ENCODE measurements at regions not wholly inside any gene's neighbourhood (a gene's known extent, or its start where the extent isn't known, plus 50 kb on each side); places are given as distances from the start of the nearest gene placed in this dataset.

DNA sequence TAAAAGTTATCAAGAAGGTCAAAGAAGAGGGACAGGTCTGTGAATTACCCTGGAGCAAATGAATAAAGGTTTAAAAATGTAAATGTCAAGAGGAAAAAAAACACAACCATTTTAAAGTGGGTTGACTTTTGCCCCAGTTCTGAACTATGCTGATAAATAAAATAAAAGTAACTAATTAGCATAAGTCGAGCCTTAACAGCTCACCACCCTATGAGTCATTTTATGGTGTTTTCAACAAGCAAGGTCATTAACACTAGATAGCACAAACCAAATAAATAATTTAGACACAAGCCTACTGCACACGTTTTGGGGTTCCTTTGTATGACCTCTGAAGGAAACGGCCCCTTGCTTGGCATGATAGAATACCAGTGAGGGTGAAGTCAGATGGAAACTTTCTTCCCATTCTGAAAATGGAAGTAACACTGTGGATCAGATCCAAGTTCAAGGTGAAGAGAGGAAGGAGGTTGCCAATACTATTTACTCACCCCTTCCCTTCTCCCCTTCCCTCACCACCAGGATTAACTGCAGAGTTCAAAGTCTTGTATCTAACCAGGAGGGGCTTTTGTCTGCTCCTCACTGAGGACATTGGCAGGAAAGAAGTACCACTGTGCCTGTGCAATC is 380.0 kb upstream of the ACVR2A start:
- no peak overlapping the region for H3K4me3 ChIP-seq (ENCODE audit: low read length)
- TF ChIP-seq CTCF (conservative IDR thresholded peaks at IDR 0.05; ENCODE audit: low read depth, low read length), result no peak
- DNase-seq (ENCODE audit: low read depth), result no peak

GRCh38 chr2:147463881-147464520 is 380.8 kb upstream of the ACVR2A start:
- H3K4me3 ChIP-seq (ENCODE audit: low read length), result no peak overlapping the region
- no peak for DNase-seq (ENCODE audit: low read depth)
- no peak for TF ChIP-seq CTCF (conservative IDR thresholded peaks at IDR 0.05; ENCODE audit: low read depth, low read length)

DNA sequence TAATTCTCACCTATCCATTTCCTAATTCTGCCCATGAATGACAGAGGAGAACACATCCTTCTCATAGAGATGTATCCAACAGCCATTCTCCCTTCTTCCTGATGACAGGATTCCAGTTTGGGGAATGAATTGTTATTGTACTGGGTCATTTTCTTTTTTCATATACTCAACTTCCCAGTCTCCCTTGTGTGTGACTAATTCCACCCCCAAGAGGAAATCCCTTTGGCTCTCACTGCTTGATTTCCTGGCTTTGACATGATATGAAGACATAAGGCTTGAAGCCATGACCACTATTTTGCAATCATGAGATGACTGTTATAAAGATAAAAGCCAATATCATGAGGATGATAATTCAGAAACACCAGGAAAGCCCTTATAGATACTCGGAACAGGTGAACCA is 384.7 kb upstream of the ACVR2A start:
- no peak for TF ChIP-seq CTCF (conservative IDR thresholded peaks at IDR 0.05; ENCODE audit: low read depth, low read length)
- DNase-seq (ENCODE audit: low read depth), result no peak

DNA sequence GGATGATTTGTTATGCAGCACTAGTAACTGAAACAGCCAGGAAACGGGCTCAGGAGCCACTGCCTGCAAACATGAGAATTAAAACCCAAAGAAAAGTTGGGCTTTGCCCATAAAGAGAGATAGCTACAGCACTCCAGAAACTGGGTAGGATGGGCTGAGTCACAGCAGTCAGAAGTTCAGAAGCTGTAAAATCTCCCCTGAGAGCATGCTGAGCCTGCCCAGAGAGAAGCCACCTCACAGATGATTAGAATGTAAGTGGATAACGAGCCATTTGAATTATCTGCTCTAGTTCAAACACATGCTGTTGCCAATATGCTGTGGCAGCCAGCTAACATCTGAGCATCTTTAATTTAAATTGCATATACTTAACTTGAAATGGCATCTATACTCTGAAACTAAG is 388.1 kb upstream of the ACVR2A start:
- TF ChIP-seq CTCF (conservative IDR thresholded peaks at IDR 0.05; ENCODE audit: low read depth, low read length), result no peak
- no peak overlapping the region for H3K4me3 ChIP-seq (ENCODE audit: low read length)
- DNase-seq (ENCODE audit: low read depth), result no peak

More for the DNA sequence above, 384.7 kb upstream of the ACVR2A start:
- H3K4me3 ChIP-seq (ENCODE audit: low read length), result no peak overlapping the region

DNA sequence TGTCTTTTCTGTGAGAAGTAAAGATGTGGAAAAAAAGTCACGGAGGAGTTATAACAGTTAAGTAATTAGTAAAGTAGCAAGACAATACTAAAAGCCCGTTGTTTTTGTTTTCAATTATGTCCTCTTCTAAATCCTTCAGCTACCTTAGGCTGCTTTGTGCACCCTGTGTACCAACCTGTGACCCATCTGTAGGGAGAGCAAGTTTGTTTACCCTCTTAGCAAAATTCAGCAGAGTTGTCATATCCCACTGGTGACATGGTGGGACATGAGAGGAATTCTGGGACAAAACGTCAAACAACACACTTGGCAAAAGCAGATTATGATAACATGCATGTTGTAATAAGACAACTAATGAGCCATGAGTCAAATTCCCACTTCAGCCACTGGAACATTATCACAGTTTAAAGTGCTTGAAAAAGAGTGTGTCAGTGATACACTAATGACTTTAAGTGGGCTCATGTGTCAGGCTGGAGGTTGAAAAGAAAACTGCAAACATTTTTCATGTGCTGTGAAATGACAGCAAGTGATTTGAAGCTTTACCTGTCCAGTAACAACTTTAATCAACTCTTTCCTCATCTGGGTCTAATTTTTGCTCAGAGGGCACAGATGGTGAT is 392.8 kb upstream of the ACVR2A start:
- no peak overlapping the region for H3K4me3 ChIP-seq (ENCODE audit: low read length)
- no peak for TF ChIP-seq CTCF (conservative IDR thresholded peaks at IDR 0.05; ENCODE audit: low read depth, low read length)
- no peak for DNase-seq (ENCODE audit: low read depth)

- no peak for DNase-seq (ENCODE audit: low read depth)
- no peak for TF ChIP-seq CTCF (conservative IDR thresholded peaks at IDR 0.05; ENCODE audit: low read depth, low read length)
- H3K4me3 ChIP-seq (ENCODE audit: low read length), result no peak overlapping the region
Measured at GRCh38 chr2:147450661-147451510, 393.9 kb upstream of the ACVR2A start.
